ENCODE measurements at regions not wholly inside any gene's neighbourhood (a gene's known extent, or its start where the extent isn't known, plus 50 kb on each side); places are given as distances from the start of the nearest gene placed in this dataset.

GRCh38 chr3:157948605-157949383 is 157.4 kb downstream of the SHOX2 start:
- Mint-ChIP-seq H3K4me1 (ENCODE audit: low read depth) (no peaks in the 10 kb centered on the region), H3K27me3 (ENCODE audit: low read depth) (no peaks in the 10 kb centered on the region), H3K36me3 (ENCODE audit: low read depth) (no peaks in the 10 kb centered on the region), H3K9me3 (no peaks in the 10 kb centered on the region), H3K27ac (no peak overlapping the region), H3K4me3 (ENCODE audit: low read depth) (no peak overlapping the region)
- DNase-seq (ENCODE audit: low spot score), result no peak
- intact Hi-C loops (cut with micrococcal nuclease), result no loop called here

GRCh38 chr3:157939166-157939565 is 167.1 kb downstream of the SHOX2 start:
- Mint-ChIP-seq H3K36me3 (ENCODE audit: low read depth) (no peaks in the 10 kb centered on the region), H3K27ac (no peak overlapping the region), H3K4me3 (ENCODE audit: low read depth) (no peak overlapping the region), H3K9me3 (no peaks in the 10 kb centered on the region), H3K27me3 (ENCODE audit: low read depth) (no peaks in the 10 kb centered on the region), H3K4me1 (ENCODE audit: low read depth) (no peaks in the 10 kb centered on the region)
- no peak for DNase-seq (ENCODE audit: low spot score)
- intact Hi-C loops (cut with micrococcal nuclease), result no loop called here

DNA sequence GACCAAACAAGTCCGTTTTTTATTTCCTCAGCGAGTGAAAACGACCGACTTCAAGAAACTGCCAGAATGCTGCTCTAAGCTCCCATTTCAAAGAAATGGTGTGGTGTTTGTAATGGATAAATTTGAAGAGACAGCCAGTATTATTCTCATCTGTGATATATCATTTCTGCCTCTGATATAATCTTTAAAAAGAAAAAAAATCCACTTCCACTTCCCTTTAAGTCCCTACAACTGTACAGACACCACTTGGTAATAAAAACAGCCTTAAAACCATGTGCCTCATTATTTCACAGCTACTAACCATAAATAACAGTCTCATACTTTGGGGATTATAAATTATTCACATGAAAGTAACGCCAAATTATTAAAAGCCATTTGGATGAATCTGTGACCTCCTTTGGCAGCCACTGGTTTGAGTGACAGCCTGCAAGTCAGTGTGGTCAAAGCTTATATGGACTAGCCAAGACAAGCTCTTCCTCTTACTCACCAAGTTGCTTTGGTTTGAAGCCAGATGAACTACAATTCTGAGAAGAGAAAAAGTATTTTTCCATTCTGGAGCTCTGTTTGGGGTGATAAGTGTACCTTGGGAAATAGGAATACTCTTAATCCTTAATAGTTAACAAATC is 168.0 kb downstream of the SHOX2 start:
- intact Hi-C loops (cut with micrococcal nuclease), result no loop called here
- H3K27ac Mint-ChIP-seq, result no peak overlapping the region
- H3K27me3 Mint-ChIP-seq (ENCODE audit: low read depth), result no peaks in the 10 kb centered on the region
- H3K36me3 Mint-ChIP-seq (ENCODE audit: low read depth), result no peaks in the 10 kb centered on the region
- H3K4me1 Mint-ChIP-seq (ENCODE audit: low read depth), result no peaks in the 10 kb centered on the region
- no peak for DNase-seq (ENCODE audit: low spot score)
- H3K9me3 Mint-ChIP-seq, result no peaks in the 10 kb centered on the region
- H3K4me3 Mint-ChIP-seq (ENCODE audit: low read depth), result no peak overlapping the region

DNA sequence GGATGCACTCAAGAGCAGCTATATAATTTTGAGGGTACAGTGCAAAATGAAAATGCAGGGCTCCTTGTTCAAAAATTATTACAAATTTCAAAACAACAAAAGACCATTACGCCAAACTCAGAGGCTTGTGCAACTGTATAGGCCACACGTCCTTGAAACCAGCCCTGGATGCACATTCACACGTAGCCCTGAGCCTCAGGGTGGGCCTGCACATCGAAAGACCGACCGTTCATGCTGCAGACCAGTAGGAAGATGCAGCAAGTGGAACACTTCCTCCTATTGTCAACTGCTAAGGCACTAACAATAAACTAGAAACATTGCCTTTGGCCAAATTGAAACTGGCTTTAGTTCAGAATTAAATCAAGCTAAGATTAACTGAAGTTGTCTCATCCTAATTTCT is 174.7 kb downstream of the SHOX2 start:
- no peaks in the 10 kb centered on the region for H3K36me3 Mint-ChIP-seq (ENCODE audit: low read depth)
- H3K4me3 Mint-ChIP-seq (ENCODE audit: low read depth), result no peak overlapping the region
- H3K9me3 Mint-ChIP-seq, result no peaks in the 10 kb centered on the region

GRCh38 chr3:157930000-157930780 is 176.0 kb downstream of the SHOX2 start:
- Mint-ChIP-seq H3K4me3 (ENCODE audit: low read depth) (no peak overlapping the region), H3K9me3 (no peaks in the 10 kb centered on the region), H3K36me3 (ENCODE audit: low read depth) (no peaks in the 10 kb centered on the region), H3K27ac (no peak overlapping the region), H3K27me3 (ENCODE audit: low read depth) (no peaks in the 10 kb centered on the region), H3K4me1 (ENCODE audit: low read depth) (no peaks in the 10 kb centered on the region)
- intact Hi-C loops (cut with micrococcal nuclease), result no loop called here
- DNase-seq (ENCODE audit: low spot score), result no peak

More for the DNA sequence above, 174.7 kb downstream of the SHOX2 start:
- H3K27ac Mint-ChIP-seq, result no peak overlapping the region
- no peaks in the 10 kb centered on the region for H3K4me1 Mint-ChIP-seq (ENCODE audit: low read depth)
- intact Hi-C loops (cut with micrococcal nuclease), result no loop called here
- H3K27me3 Mint-ChIP-seq (ENCODE audit: low read depth), result no peaks in the 10 kb centered on the region
- no peak for DNase-seq (ENCODE audit: low spot score)

GRCh38 chr3:157926822-157927221 is 179.4 kb downstream of the SHOX2 start:
- Mint-ChIP-seq H3K27me3 (ENCODE audit: low read depth) (no peaks in the 10 kb centered on the region), H3K36me3 (ENCODE audit: low read depth) (no peaks in the 10 kb centered on the region), H3K27ac (no peak overlapping the region), H3K4me3 (ENCODE audit: low read depth) (no peak overlapping the region), H3K4me1 (ENCODE audit: low read depth) (no peaks in the 10 kb centered on the region), H3K9me3 (no peaks in the 10 kb centered on the region)
- intact Hi-C loops (cut with micrococcal nuclease), result no loop called here
- no peak for DNase-seq (ENCODE audit: low spot score)

- Mint-ChIP-seq H3K27me3 (ENCODE audit: low read depth) (no peaks in the 10 kb centered on the region), H3K27ac (no peak overlapping the region), H3K36me3 (ENCODE audit: low read depth) (no peaks in the 10 kb centered on the region), H3K9me3 (no peaks in the 10 kb centered on the region), H3K4me3 (ENCODE audit: low read depth) (no peak overlapping the region), H3K4me1 (ENCODE audit: low read depth) (no peaks in the 10 kb centered on the region)
- intact Hi-C loops (cut with micrococcal nuclease), result no loop called here
- DNase-seq (ENCODE audit: low spot score), result no peak
Measured at GRCh38 chr3:157922614-157923013, 183.6 kb downstream of the SHOX2 start.

- Mint-ChIP-seq H3K27ac (no peak overlapping the region), H3K4me3 (ENCODE audit: low read depth) (no peak overlapping the region), H3K27me3 (ENCODE audit: low read depth) (no peaks in the 10 kb centered on the region), H3K9me3 (no peaks in the 10 kb centered on the region), H3K4me1 (ENCODE audit: low read depth) (no peaks in the 10 kb centered on the region), H3K36me3 (ENCODE audit: low read depth) (no peaks in the 10 kb centered on the region)
- intact Hi-C loops (cut with micrococcal nuclease), result no loop called here
- no peak for DNase-seq (ENCODE audit: low spot score)
Measured at GRCh38 chr3:157921811-157922210, 184.4 kb downstream of the SHOX2 start.

GRCh38 chr3:157920822-157921700 is 185.2 kb downstream of the SHOX2 start:
- H3K36me3 Mint-ChIP-seq (ENCODE audit: low read depth), result no peaks in the 10 kb centered on the region
- intact Hi-C loops (cut with micrococcal nuclease), result no loop called here
- no peaks in the 10 kb centered on the region for H3K27me3 Mint-ChIP-seq (ENCODE audit: low read depth)
- DNase-seq (ENCODE audit: low spot score), result no peak
- H3K9me3 Mint-ChIP-seq, result no peaks in the 10 kb centered on the region
- H3K27ac Mint-ChIP-seq, result no peak overlapping the region
- no peaks in the 10 kb centered on the region for H3K4me1 Mint-ChIP-seq (ENCODE audit: low read depth)
- no peak overlapping the region for H3K4me3 Mint-ChIP-seq (ENCODE audit: low read depth)

- H3K27me3 Mint-ChIP-seq (ENCODE audit: low read depth), result no peaks in the 10 kb centered on the region
- no peaks in the 10 kb centered on the region for H3K9me3 Mint-ChIP-seq
- H3K36me3 Mint-ChIP-seq (ENCODE audit: low read depth), result no peaks in the 10 kb centered on the region
- no peak overlapping the region for H3K4me3 Mint-ChIP-seq (ENCODE audit: low read depth)
- intact Hi-C loops (cut with micrococcal nuclease), result no loop called here
- DNase-seq (ENCODE audit: low spot score), result no peak
- no peaks in the 10 kb centered on the region for H3K4me1 Mint-ChIP-seq (ENCODE audit: low read depth)
- no peak overlapping the region for H3K27ac Mint-ChIP-seq
Measured at GRCh38 chr3:157919319-157919887, 186.8 kb downstream of the SHOX2 start.

DNA sequence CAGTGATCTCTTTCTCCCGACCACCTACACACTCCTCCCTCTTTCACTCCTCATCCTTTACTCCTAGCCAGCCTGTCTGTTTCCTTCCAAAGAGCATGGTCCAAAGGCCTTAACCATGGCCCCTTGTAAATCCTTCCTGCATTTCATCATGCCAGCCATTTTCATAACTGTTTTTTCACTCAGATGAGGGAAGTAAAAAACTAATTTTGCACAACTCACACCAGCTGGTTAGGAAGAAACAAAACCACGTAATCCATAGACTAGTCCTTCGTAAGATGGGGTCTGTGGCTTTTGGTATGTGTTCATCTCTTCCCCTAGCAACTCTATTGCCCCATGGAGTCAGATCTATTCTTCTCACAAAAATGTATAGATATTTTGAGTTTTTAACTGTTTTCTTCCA is 187.8 kb downstream of the SHOX2 start:
- no peak overlapping the region for H3K27ac Mint-ChIP-seq
- H3K9me3 Mint-ChIP-seq, result no peaks in the 10 kb centered on the region
- DNase-seq (ENCODE audit: low spot score), result no peak
- H3K36me3 Mint-ChIP-seq (ENCODE audit: low read depth), result no peaks in the 10 kb centered on the region
- intact Hi-C loops (cut with micrococcal nuclease), result no loop called here
- no peaks in the 10 kb centered on the region for H3K4me1 Mint-ChIP-seq (ENCODE audit: low read depth)
- H3K27me3 Mint-ChIP-seq (ENCODE audit: low read depth), result no peaks in the 10 kb centered on the region
- H3K4me3 Mint-ChIP-seq (ENCODE audit: low read depth), result no peak overlapping the region

- H3K4me3 Mint-ChIP-seq (ENCODE audit: low read depth), result no peak overlapping the region
- no peaks in the 10 kb centered on the region for H3K9me3 Mint-ChIP-seq
- H3K27me3 Mint-ChIP-seq (ENCODE audit: low read depth), result no peaks in the 10 kb centered on the region
Measured at GRCh38 chr3:157916672-157917071, 189.5 kb downstream of the SHOX2 start.

More at GRCh38 chr3:157916672-157917071, 189.5 kb downstream of the SHOX2 start:
- no peak for DNase-seq (ENCODE audit: low spot score)
- no peaks in the 10 kb centered on the region for H3K4me1 Mint-ChIP-seq (ENCODE audit: low read depth)
- H3K36me3 Mint-ChIP-seq (ENCODE audit: low read depth), result no peaks in the 10 kb centered on the region
- no peak overlapping the region for H3K27ac Mint-ChIP-seq
- intact Hi-C loops (cut with micrococcal nuclease), result no loop called here
